ENCODE measurements at regions not wholly inside any gene's neighbourhood (a gene's known extent, or its start where the extent isn't known, plus 50 kb on each side); places are given as distances from the start of the nearest gene placed in this dataset.
A peak's percentile ranks its signal among the peaks of the same experiment; 100 is the strongest.

- Mint-ChIP-seq H3K4me1 (ENCODE audit: low read depth, unreplicated experiment) (no peaks in the 10 kb centered on the region), H3K36me3 (ENCODE audit: insufficient read depth, unreplicated experiment) (peaks cover 5% of the 10 kb centered on the region), H3K27ac (ENCODE audit: unreplicated experiment) (no peak overlapping the region), H3K4me3 (ENCODE audit: unreplicated experiment) (no peak overlapping the region), H3K27me3 (ENCODE audit: insufficient read depth, unreplicated experiment) (peaks cover 20% of the 10 kb centered on the region), H3K9me3 (ENCODE audit: unreplicated experiment) (no peaks in the 10 kb centered on the region)
- intact Hi-C loops (cut with micrococcal nuclease; ENCODE audit: unreplicated experiment): no loop called here
- CTCF ChIA-PET: no interaction called here
- POLR2A ChIA-PET: no interaction called here
- Histone ChIP-seq H3K36me3 (ENCODE audit: control insufficient read depth, insufficient read depth, low read length) (no peaks in the 10 kb centered on the region), H3K4me3 (ENCODE audit: low read depth, low read length) (no peak overlapping the region), H3K4me1 (no peaks in the 10 kb centered on the region), H3K9me3 (no peaks in the 10 kb centered on the region), H3K27me3 (replicated peaks; ENCODE audit: control insufficient read depth, insufficient read depth, low read length) (no peaks in the 10 kb centered on the region; the same call in 1 of the 2 replicates)
- DNase-seq: peak in 1 of 2 experiments; percentile 5
- BruUV-seq (replicated peaks): no TSS peak
- TF ChIP-seq CTCF (IDR thresholded peaks at IDR 0.05; ENCODE audit: insufficient read depth in 1 of 2, low read depth in 1 of 2, low read length in 1 of 2, severe bottlenecking in 1 of 2, unreplicated experiment in 1 of 2): no peak
These were observed 100.9 kb upstream of the NKX1-1 start for GRCh38 chr4:1506956-1507721.

GRCh38 chr4:1505511-1506460, 99.5 kb upstream of the NKX1-1 start:
- Mint-ChIP-seq H3K27ac (ENCODE audit: unreplicated experiment) (no peak overlapping the region), H3K4me3 (ENCODE audit: unreplicated experiment) (no peak overlapping the region), H3K27me3 (ENCODE audit: insufficient read depth, unreplicated experiment) (peaks cover 20% of the 10 kb centered on the region), H3K9me3 (ENCODE audit: unreplicated experiment) (no peaks in the 10 kb centered on the region), H3K4me1 (ENCODE audit: low read depth, unreplicated experiment) (no peaks in the 10 kb centered on the region), H3K36me3 (ENCODE audit: insufficient read depth, unreplicated experiment) (peaks cover 5% of the 10 kb centered on the region)
- Histone ChIP-seq H3K4me3 (ENCODE audit: low read depth, low read length) (no peak overlapping the region), H3K36me3 (ENCODE audit: control insufficient read depth, insufficient read depth, low read length) (no peaks in the 10 kb centered on the region), H3K9me3 (no peaks in the 10 kb centered on the region), H3K4me1 (no peaks in the 10 kb centered on the region), H3K27me3 (replicated peaks; ENCODE audit: control insufficient read depth, insufficient read depth, low read length) (no peaks in the 10 kb centered on the region; the same call in 1 of the 2 replicates)
- peak in 1 of 2 experiments; percentile 9 for DNase-seq
- no peak for TF ChIP-seq CTCF (IDR thresholded peaks at IDR 0.05; ENCODE audit: insufficient read depth in 1 of 2, low read depth in 1 of 2, low read length in 1 of 2, severe bottlenecking in 1 of 2, unreplicated experiment in 1 of 2)
- ChIA-PET CTCF (interaction anchor here (0.9 kb wide), 1 partner anchor 8 kb away, joined by 6 read pairs; no protein-coding TSS in a partner anchor), POLR2A (no interaction called here)
- BruUV-seq (replicated peaks): no TSS peak
- intact Hi-C loops (cut with micrococcal nuclease; ENCODE audit: unreplicated experiment): no loop called here

All from Caco-2 (cell line).